GM23338 (cell line): ENCODE measurements at regions not wholly inside any gene's neighbourhood (a gene's known extent, or its start where the extent isn't known, plus 50 kb on each side); places are given as distances from the start of the nearest gene placed in this dataset.

Source experiments
- CREB1 ChIP-seq: fragments of 250-450 bp; sonication (Bioruptor Pico); IDR thresholded peaks from 2 replicates; pipeline ENCODE4 v1.5.0; 2020; ENCODE audit warnings: low read depth, mild to moderate bottlenecking, moderate library complexity
- CTCF ChIP-seq, 2 experiments: fragments of 200-600 bp in 1 of 2; sonication (generic) in 1 of 2; conservative IDR thresholded peaks; 2 replicates each; pipeline versions ENCODE4 v1.5.1 to v1.6.1; 2016 to 2017; ENCODE audit warnings: antibody characterized with exemption in 2 of 2, low read depth in 2 of 2, mild to moderate bottlenecking in 2 of 2, moderate library complexity in 1 of 2
- ETS1 ChIP-seq: IDR thresholded peaks from 2 replicates; pipeline ENCODE4 v1.6.1; 2016; ENCODE audit warnings: antibody characterized with exemption
- EZH2 ChIP-seq: fragments of 200-600 bp; sonication (generic); IDR thresholded peaks from one replicate; pipeline ENCODE4 v1.8.0; 2017; ENCODE audit warnings: antibody characterized with exemption, mild to moderate bottlenecking, low read depth; ENCODE audit not compliant: unreplicated experiment
- EZH2phosphoT487 ChIP-seq: fragments of 200-600 bp; sonication (generic); IDR thresholded peaks from one replicate; pipeline ENCODE4 v1.8.1; 2018; ENCODE audit warnings: antibody characterized with exemption; ENCODE audit not compliant: unreplicated experiment
- JUNB ChIP-seq: IDR thresholded peaks from one replicate; pipeline ENCODE4 v1.6.1; 2016; ENCODE audit warnings: antibody characterized with exemption; ENCODE audit not compliant: unreplicated experiment
- NANOG ChIP-seq: IDR thresholded peaks from 2 replicates; pipeline ENCODE4 v1.6.1; 2016; ENCODE audit warnings: antibody characterized with exemption, borderline replicate concordance
- POLR2AphosphoS5 ChIP-seq: IDR thresholded peaks from 2 replicates; pipeline ENCODE4 v1.6.1; 2016; ENCODE audit warnings: antibody characterized with exemption, low read depth
- REST ChIP-seq: IDR thresholded peaks from one replicate; pipeline ENCODE4 v1.6.1; 2018; ENCODE audit warnings: antibody characterized with exemption; ENCODE audit not compliant: unreplicated experiment
- ZNF114 ChIP-seq: fragments of 250-450 bp; sonication (Bioruptor Pico); IDR thresholded peaks from 2 replicates; pipeline ENCODE4 v1.5.0; 2020; ENCODE audit warnings: mild to moderate bottlenecking, moderate library complexity
- ZNF331 ChIP-seq: fragments of 250-450 bp; sonication (Bioruptor Pico); IDR thresholded peaks from 2 replicates; pipeline ENCODE4 v1.5.0; 2020; ENCODE audit warnings: low read depth, mild to moderate bottlenecking, moderate library complexity
- ZNF462 ChIP-seq: fragments of 250-450 bp; sonication (Bioruptor Pico); IDR thresholded peaks from 2 replicates; pipeline ENCODE4 v1.5.0; 2020; ENCODE audit warnings: mild to moderate bottlenecking, moderate library complexity

GRCh38 chr4:19722404-19722803 is 529.3 kb upstream of the SLIT2 start:
- TF ChIP-seq CTCF (conservative IDR thresholded peaks at IDR 0.05; ENCODE audit: low read depth in 2 of 2) (no peak), JUNB (no peak), REST (no peak), EZH2 (no peak), POLR2AphosphoS5 (no peak), ETS1 (no peak), EZH2phosphoT487 (no peak), ZNF114 (CRISPR knock-in tag) (no peak), NANOG (no peak), ZNF462 (CRISPR knock-in tag) (no peak), CREB1 (CRISPR knock-in tag) (no peak), ZNF331 (CRISPR knock-in tag) (no peak)
